ENCODE measurements at regions not wholly inside any gene's neighbourhood (a gene's known extent, or its start where the extent isn't known, plus 50 kb on each side); places are given as distances from the start of the nearest gene placed in this dataset.

GRCh38 chr1:228914700-228915099 lies 179.4 kb downstream of the RHOU start:
- no peak for TF ChIP-seq CTCF (IDR thresholded peaks at IDR 0.05; ENCODE audit: extremely low read depth, missing control alignments)
- no peak for DNase-seq (ENCODE audit: low spot score)

GRCh38 chr1:228917342-228917741 lies 182.1 kb downstream of the RHOU start:
- no peak for DNase-seq (ENCODE audit: low spot score)
- no peak for TF ChIP-seq CTCF (IDR thresholded peaks at IDR 0.05; ENCODE audit: extremely low read depth, missing control alignments)

GRCh38 chr1:228917755-228918154 lies 182.5 kb downstream of the RHOU start:
- no peak for DNase-seq (ENCODE audit: low spot score)
- no peak for TF ChIP-seq CTCF (IDR thresholded peaks at IDR 0.05; ENCODE audit: extremely low read depth, missing control alignments)

- no peak for TF ChIP-seq CTCF (IDR thresholded peaks at IDR 0.05; ENCODE audit: extremely low read depth, missing control alignments)
- no peak for DNase-seq (ENCODE audit: low spot score)
These were observed 183.1 kb downstream of the RHOU start for GRCh38 chr1:228918335-228918734.

- no peak for TF ChIP-seq CTCF (IDR thresholded peaks at IDR 0.05; ENCODE audit: extremely low read depth, missing control alignments)
- DNase-seq (ENCODE audit: low spot score), result no peak
These were observed 184.6 kb downstream of the RHOU start for GRCh38 chr1:228919914-228920313.

- DNase-seq (ENCODE audit: low spot score), result no peak
- no peak for TF ChIP-seq CTCF (IDR thresholded peaks at IDR 0.05; ENCODE audit: extremely low read depth, missing control alignments)
These were observed 185.6 kb downstream of the RHOU start for GRCh38 chr1:228920831-228921230.

GRCh38 chr1:228921481-228921880 lies 186.2 kb downstream of the RHOU start:
- TF ChIP-seq CTCF (IDR thresholded peaks at IDR 0.05; ENCODE audit: extremely low read depth, missing control alignments), result no peak

More at GRCh38 chr1:228921481-228921880, 186.2 kb downstream of the RHOU start:
- DNase-seq (ENCODE audit: low spot score), result no peak

All from GM20000 (cell line).